ENCODE measurements at regions not wholly inside any gene's neighbourhood (a gene's known extent, or its start where the extent isn't known, plus 50 kb on each side); places are given as distances from the start of the nearest gene placed in this dataset.
A peak's percentile ranks its signal among the peaks of the same experiment; 100 is the strongest.

- no peak for DNase-seq (ENCODE audit: extremely low read depth in 1 of 2, low read depth in 1 of 2)
Measured at GRCh38 chr1:96962751-96963211, 241.2 kb downstream of the PTBP2 start.

GRCh38 chr1:96964761-96965160 is 243.2 kb downstream of the PTBP2 start:
- no peak for DNase-seq (ENCODE audit: extremely low read depth in 1 of 2, low read depth in 1 of 2)

DNA sequence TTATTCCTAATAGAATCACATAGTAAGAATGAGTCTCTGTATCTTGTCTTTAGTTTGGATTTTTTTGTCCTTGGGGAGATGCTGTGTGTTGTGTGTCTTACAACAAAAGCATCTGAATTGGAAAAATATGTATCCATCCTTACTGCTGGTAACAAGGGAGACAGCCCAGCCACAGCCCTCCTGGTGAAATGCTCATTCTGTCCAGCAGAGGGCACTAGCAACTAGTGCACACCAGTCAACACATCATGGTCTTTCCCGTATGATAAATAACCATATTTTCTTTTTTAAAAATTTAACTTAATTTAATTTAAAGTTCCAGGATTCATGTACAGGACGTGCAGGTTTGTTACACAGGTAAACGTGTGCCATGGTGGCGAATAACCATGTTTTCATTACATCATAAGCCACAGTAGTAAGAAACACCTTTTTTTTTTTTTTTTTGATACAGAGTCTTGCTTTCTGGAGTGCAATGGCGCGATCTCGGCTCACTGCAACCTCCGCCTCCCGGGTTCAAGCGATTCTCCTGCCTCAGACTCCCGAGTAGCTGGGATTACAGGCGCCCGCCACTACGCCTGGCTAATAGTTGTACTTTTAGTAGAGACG is 245.1 kb downstream of the PTBP2 start:
- peak; percentile 22 to 42 for DNase-seq (ENCODE audit: extremely low read depth in 1 of 2, low read depth in 1 of 2)

DNA sequence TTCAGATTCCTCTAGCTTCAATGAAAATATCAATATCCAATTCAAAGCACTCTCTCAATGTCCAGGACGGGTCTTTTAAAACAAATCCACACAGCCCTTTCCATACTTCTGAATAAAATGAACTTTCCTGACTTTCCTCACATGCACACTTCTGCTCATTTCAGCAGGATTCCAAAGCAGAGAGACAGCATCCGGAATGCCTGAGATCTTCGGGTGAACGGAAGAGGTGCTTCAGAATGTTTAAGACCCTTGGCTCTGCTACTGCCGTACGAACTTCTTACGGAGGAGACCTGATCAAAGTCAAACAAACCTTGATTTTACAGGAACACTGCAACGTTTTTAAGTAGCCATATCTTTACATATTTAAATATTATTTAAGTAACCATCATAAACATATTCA is 245.7 kb downstream of the PTBP2 start:
- no peak for DNase-seq (ENCODE audit: extremely low read depth in 1 of 2, low read depth in 1 of 2)

DNA sequence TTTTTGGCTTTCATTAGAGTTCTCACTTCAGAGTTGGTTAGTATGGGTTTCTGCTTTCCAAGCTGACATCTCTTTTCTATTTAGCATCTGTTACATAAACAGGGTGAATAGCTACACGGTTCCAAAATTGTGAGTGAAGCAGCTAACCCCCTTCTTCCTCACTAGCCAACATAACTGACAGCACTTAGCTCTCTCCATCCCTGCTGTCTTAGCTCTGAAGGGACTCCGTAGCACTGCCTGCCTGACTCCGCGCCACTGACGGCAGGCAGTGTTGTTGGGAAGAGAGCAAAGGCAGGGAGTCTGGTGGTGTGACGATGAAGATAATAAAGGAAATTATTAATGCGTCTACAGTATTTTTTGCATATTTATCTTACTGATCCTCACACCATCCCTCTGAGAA is 247.0 kb downstream of the PTBP2 start:
- DNase-seq (ENCODE audit: extremely low read depth in 1 of 2, low read depth in 1 of 2), result no peak

DNA sequence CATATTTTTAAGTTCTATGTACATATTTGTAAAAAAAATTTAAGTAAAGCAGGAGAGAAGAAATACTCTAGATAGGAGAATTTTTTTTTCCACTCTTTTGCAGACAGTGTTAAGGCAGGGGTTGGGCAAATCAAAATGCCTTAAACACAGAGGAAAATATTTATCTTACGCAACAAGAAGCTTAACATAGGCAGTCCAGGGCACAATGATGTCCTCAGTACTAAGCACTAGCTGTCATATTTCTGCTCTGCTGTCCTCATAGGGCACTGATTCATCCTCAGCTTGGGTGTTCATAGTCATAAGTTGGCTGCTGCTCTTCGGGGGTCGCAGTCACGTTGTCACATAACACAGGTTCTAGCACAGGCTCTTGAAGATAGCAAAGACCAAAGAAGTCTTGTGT is 247.4 kb downstream of the PTBP2 start:
- no peak for DNase-seq (ENCODE audit: extremely low read depth in 1 of 2, low read depth in 1 of 2)

DNA sequence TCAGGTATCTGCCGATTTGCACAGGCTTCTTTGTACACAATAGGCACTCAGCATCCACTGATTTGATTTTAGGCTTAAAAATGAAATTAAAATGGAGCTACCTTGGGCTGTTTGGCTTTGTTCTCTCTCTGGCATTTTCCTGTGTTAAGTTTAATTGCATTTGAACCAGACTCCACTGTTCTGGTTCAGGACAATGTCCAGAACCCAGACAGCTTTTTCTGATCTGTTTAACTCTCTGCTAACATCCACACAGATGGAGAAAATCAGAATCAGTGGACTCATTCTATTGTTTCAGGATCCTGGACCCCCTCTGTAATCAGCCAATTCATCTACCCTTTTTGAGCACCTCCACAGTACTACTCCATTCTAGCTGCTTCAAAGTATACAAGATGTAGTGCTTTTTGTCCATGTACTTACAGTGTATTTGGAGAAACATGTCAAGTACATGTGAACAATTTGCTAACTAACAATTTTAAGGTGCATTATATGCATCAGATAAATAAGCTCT is 248.1 kb downstream of the PTBP2 start:
- no peak for DNase-seq (ENCODE audit: extremely low read depth in 1 of 2, low read depth in 1 of 2)

GRCh38 chr1:96971439-96971838 is 249.9 kb downstream of the PTBP2 start:
- no peak for DNase-seq (ENCODE audit: extremely low read depth in 1 of 2, low read depth in 1 of 2)

GRCh38 chr1:96971849-96972602 is 250.4 kb downstream of the PTBP2 start:
- DNase-seq (ENCODE audit: extremely low read depth in 1 of 2, low read depth in 1 of 2), result no peak

DNA sequence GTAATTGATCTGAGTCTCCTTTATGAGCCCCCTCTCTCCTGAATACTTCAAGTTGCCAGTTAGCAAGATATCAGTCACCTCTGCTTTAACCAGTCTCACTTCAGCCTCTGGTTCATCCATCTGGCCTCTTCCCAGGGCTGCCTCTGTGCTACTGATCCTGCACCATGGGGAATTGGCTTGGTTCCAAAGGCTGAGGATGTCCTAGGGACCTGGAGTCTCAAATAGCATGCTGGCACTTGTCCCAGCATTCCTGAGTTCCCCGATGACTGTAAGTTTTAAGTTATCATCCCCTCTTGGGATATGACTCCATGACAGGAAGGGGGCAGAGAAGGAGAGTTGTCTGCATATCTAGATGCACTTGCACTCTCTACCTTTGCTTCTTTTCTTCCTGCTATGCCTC is 252.0 kb downstream of the PTBP2 start:
- no peak for DNase-seq (ENCODE audit: extremely low read depth in 1 of 2, low read depth in 1 of 2)

GRCh38 chr1:96978444-96978843 is 256.9 kb downstream of the PTBP2 start:
- DNase-seq (ENCODE audit: extremely low read depth in 1 of 2, low read depth in 1 of 2), result no peak

DNA sequence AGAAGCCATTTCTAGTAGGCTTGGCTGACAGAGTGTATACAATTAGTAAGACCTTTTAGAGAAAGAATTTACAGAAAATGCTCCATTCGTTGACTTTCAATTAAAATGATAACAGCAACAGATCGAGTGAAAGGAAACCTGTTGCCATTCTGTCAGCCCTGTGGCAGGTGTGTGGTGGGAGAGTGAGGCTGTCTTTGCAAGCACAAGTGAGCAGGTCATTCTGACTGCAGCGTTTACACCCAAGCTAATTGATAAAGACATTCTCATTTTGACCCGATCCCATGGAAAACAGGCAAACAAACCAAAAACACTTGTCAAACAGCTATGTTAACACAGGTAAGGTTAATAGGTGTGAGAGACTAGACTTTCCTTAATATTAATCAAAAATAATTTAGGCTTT is 257.3 kb downstream of the PTBP2 start:
- no peak for DNase-seq (ENCODE audit: extremely low read depth in 1 of 2, low read depth in 1 of 2)

DNA sequence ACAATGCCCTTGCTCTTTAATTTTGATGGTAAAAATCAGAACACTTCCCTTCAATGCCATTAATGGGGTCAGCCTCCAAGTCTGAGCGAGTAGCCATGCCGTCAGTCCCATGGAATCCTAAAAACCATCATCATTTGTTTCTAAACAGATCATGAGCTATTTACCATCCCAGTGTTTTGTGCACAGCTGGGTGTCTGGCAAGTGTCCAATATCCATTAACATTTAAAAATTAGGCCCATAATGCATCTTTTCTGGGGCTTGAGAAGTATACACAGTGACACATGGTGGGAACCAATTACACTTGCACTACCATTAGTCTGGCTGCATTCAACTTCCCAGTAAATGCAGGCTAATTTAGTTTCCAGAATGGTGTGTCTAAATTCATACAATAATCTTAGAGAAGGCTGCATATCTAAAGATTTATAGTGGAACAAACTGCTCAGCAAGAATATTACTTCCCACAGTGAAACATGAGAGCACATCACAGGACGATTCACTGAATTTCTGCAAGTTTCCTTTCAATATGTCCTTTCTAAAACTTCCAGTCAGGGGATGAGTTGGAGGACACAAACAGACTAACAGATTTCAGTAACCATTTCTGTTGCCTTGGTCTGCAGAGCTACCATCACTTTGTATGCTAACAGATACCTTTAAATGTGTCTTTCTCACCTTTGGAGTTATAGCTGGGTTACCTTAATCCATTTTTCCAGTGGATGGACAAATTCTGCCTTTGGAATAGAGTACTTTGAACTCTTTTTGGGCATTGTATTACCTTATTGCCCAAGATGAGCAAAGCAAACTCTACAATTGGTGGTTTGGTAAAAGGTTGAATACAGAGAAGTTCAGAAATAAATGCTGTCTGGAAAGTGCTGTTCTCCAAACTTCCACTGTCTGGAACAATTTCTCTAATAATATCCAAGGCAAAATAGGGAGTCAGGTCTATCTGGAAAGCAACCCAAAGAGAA is 258.0 kb downstream of the PTBP2 start:
- DNase-seq (ENCODE audit: extremely low read depth in 1 of 2, low read depth in 1 of 2), result no peak

DNA sequence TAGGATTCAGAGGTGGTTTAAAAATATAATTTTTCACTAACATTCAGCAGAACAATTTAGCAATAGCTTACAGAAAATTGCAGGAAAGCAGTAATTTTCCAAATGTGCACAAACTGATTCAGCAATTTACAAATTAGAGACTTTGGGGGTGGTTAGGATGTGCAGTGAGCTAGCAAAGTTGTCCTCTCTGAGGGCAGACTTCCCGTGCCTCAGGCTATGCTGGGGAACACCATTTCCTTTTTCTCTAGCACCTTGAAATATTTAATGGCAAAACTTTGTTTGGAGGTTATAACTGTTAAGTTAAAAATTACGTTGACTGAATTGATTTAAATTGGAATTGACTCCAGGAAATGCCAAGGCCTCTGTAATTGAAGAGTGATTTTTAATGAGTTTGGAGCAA is 258.9 kb downstream of the PTBP2 start:
- no peak for DNase-seq (ENCODE audit: extremely low read depth in 1 of 2, low read depth in 1 of 2)

DNA sequence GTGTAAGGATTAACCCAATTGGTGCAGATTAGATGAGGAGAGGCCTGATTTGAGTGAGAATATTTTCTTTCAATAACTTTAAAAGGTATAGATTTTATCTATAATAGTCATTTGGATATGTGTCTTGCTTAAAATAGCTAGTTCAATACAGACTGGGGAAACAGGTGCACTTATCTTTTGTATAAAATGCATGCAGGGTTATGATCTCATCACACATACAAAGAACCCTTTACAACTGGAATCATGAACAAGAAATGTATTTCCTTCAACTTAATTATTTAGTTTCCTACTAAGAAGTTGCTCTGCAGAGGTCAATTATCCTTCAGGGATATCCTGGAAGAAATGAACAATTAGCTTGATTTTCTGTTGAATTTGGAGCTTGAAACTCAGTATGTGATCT is 259.6 kb downstream of the PTBP2 start:
- no peak for DNase-seq (ENCODE audit: extremely low read depth in 1 of 2, low read depth in 1 of 2)

GRCh38 chr1:96982118-96982517 is 260.5 kb downstream of the PTBP2 start:
- no peak for DNase-seq (ENCODE audit: extremely low read depth in 1 of 2, low read depth in 1 of 2)

GRCh38 chr1:96983866-96984265 is 262.3 kb downstream of the PTBP2 start:
- no peak for DNase-seq (ENCODE audit: extremely low read depth in 1 of 2, low read depth in 1 of 2)

- DNase-seq (ENCODE audit: extremely low read depth in 1 of 2, low read depth in 1 of 2), result no peak
Measured at GRCh38 chr1:96987186-96987703, 265.7 kb downstream of the PTBP2 start.

GRCh38 chr1:96989302-96989701 is 267.7 kb downstream of the PTBP2 start:
- DNase-seq (ENCODE audit: extremely low read depth in 1 of 2, low read depth in 1 of 2), result no peak

- DNase-seq (ENCODE audit: extremely low read depth in 1 of 2, low read depth in 1 of 2), result no peak
Measured at GRCh38 chr1:96990136-96990535, 268.6 kb downstream of the PTBP2 start.

- DNase-seq (ENCODE audit: extremely low read depth in 1 of 2, low read depth in 1 of 2), result no peak
Measured at GRCh38 chr1:96991261-96991660, 269.7 kb downstream of the PTBP2 start.

Data from stimulated activated CD8-positive, alpha-beta memory T cell treated with anti-CD3 and anti-CD28 coated beads, Interleukin-7, amount 100 ng/mL, for 48 hours (primary cell).